ENCODE measurements at regions not wholly inside any gene's neighbourhood (a gene's known extent, or its start where the extent isn't known, plus 50 kb on each side); places are given as distances from the start of the nearest gene placed in this dataset.

DNA sequence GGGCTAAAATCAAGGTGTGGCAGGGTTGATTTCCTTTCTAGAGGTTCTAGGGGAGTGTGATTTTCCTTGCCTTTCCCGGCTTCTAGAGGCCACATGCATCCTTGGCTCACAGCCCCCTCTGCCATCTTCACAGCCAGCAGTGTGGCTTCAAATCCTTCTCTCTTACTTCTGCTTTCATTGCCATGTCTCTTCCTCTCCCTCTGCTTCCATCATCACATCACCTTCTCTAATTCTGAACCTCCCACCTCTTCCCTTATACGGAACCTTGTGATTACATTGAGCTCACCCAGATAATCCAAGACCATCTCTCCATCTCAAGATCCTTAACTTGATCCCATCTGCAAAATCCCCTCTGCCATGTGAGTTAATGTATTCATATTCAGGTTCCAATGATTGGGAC, 56.2 kb upstream of the RMDN2 start:
- no peak for TF ChIP-seq JUND (IDR thresholded peaks at IDR 0.05)
- TF ChIP-seq, protein P1, sequence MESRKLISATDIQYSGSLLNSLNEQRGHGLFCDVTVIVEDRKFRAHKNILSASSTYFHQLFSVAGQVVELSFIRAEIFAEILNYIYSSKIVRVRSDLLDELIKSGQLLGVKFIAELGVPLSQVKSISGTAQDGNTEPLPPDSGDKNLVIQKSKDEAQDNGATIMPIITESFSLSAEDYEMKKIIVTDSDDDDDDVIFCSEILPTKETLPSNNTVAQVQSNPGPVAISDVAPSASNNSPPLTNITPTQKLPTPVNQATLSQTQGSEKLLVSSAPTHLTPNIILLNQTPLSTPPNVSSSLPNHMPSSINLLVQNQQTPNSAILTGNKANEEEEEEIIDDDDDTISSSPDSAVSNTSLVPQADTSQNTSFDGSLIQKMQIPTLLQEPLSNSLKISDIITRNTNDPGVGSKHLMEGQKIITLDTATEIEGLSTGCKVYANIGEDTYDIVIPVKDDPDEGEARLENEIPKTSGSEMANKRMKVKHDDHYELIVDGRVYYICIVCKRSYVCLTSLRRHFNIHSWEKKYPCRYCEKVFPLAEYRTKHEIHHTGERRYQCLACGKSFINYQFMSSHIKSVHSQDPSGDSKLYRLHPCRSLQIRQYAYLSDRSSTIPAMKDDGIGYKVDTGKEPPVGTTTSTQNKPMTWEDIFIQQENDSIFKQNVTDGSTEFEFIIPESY (IDR thresholded peaks at IDR 0.05) = no peak
- no peak for TF ChIP-seq CTCF (IDR thresholded peaks at IDR 0.05; ENCODE audit: low read depth, low read length, missing input control)
- no peak for TF ChIP-seq YY1 (IDR thresholded peaks at IDR 0.05)
- TF ChIP-seq, protein P2, sequence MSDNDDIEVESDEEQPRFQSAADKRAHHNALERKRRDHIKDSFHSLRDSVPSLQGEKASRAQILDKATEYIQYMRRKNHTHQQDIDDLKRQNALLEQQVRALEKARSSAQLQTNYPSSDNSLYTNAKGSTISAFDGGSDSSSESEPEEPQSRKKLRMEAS (IDR thresholded peaks at IDR 0.05) = no peak
- TF ChIP-seq SP1 (IDR thresholded peaks at IDR 0.05) = no peak
- TF ChIP-seq, protein P3, sequence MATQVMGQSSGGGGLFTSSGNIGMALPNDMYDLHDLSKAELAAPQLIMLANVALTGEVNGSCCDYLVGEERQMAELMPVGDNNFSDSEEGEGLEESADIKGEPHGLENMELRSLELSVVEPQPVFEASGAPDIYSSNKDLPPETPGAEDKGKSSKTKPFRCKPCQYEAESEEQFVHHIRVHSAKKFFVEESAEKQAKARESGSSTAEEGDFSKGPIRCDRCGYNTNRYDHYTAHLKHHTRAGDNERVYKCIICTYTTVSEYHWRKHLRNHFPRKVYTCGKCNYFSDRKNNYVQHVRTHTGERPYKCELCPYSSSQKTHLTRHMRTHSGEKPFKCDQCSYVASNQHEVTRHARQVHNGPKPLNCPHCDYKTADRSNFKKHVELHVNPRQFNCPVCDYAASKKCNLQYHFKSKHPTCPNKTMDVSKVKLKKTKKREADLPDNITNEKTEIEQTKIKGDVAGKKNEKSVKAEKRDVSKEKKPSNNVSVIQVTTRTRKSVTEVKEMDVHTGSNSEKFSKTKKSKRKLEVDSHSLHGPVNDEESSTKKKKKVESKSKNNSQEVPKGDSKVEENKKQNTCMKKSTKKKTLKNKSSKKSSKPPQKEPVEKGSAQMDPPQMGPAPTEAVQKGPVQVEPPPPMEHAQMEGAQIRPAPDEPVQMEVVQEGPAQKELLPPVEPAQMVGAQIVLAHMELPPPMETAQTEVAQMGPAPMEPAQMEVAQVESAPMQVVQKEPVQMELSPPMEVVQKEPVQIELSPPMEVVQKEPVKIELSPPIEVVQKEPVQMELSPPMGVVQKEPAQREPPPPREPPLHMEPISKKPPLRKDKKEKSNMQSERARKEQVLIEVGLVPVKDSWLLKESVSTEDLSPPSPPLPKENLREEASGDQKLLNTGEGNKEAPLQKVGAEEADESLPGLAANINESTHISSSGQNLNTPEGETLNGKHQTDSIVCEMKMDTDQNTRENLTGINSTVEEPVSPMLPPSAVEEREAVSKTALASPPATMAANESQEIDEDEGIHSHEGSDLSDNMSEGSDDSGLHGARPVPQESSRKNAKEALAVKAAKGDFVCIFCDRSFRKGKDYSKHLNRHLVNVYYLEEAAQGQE (IDR thresholded peaks at IDR 0.05) = no peak
- no peak for TF ChIP-seq ATF3 (IDR thresholded peaks at IDR 0.05)
- TF ChIP-seq RAD21 (IDR thresholded peaks at IDR 0.05) = no peak
- TF ChIP-seq GABPA (IDR thresholded peaks at IDR 0.05 in 1 of 2, conservative IDR thresholded peaks at IDR 0.05 in 1 of 2) = no peak
